ENCODE measurements at regions not wholly inside any gene's neighbourhood (a gene's known extent, or its start where the extent isn't known, plus 50 kb on each side); places are given as distances from the start of the nearest gene placed in this dataset.
"Not testable (repeated sequence)": the region's sequence is repeated elsewhere in the genome, so short reads cannot be mapped to it uniquely, and the experiment has no call there.

DNA sequence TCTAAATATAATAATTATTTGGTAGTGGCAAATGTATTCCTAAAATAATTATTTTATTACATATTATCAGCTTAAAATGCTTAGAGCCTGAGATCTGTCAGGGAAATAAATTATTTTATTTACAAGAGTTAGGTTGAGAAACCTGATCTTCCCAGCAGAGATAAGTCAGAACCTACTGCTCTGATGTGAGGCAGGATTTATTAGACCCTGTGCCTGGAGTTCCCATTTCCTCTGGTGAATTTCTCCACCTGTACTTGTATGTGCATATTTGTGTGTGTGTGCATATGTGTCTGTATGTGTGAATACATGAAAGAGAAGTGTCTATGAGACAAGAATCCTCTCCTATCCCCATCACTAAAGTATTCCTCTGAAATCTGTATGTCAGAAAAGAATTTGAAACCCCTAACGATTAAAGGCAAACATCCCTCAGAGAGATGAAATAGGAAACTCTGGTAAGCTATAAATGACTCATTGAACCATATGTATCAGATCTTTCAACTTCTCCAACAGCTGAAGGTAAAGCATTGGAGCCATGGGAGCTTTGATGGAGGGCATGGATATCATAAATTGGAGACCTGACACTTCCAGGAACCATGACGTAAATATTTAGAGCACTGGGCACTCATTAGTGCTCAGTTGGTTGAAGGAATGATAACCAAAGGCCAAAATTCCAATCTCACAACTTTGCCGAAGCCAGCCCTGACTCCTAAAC lies 190.9 kb downstream of the XPNPEP1 start:
- no peak for DNase-seq

DNA sequence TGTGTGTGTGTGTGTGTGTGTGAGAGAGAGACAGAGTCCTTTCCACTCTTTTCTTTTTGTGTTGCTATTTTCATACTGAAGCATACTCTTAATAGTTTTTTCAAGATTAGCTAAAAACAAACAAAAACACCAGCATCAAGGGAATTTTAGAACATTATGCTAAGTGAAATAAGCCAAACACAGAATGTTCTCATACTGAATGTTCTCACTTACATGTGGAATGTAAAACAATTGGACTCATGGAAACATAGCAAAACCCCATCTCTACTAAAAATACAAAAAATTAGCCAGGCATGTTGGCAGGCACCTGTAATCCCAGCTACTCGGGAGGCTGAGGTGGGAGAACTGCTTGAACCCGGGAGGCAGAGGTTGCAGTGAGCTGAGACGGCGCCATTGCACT lies 193.4 kb downstream of the XPNPEP1 start:
- not testable (repeated sequence) for DNase-seq

DNA sequence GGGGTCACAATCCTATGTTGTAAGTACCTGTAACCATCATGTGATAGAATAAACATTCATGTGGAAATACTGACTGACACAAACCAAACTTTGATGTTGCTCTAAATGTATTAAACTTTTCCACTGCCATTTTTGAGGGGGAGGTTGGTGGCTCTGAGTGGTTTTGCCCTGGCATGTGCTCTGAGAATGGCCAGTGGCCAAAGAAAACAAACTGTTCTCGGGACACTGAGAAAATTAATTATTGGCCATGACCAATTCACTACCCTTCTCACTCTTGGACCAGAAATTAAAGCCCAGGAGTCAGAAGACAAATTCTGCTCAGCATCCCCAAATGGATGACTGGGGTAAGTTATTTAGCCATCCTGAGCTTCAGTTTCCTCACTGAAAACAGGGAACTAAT lies 195.9 kb downstream of the XPNPEP1 start:
- no peak for DNase-seq

DNA sequence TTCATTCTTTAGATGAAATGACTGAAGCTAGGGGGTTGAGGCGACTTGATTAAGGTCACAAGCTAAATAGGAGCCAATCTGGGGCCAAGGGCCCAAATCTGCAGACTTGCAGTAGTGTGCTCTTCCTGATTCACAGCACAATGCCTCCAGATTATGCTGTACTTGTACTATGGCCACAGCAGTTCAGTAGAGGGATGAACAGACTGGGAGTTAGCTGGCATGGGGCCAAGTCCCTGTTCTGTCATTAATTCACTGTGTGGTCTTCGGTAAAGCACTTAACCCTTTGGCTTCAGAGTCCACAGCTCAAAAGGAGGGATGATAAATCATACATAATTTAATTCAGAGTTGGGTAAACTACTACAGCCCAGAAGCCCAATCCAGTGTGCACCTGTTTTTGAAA lies 196.8 kb downstream of the XPNPEP1 start:
- DNase-seq, result no peak

DNA sequence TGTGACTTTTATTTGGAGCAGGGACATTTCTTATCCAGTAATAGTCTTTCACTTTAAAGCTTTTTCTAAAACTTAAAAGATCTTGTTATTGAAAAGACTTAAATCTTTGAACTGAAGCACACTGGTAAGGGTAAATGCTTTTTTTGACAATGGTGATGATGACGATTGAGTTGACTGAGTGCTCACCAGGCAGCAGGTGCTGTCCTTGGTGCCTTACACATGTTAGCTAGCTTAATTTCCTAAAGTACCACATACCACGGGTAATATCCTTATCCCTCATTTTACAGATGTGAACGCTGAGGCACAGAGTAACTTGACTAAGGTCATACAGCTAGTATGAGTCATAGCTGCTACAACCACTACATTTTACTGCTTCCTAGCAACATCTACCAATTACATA lies 200.0 kb downstream of the XPNPEP1 start:
- DNase-seq, result no peak

DNA sequence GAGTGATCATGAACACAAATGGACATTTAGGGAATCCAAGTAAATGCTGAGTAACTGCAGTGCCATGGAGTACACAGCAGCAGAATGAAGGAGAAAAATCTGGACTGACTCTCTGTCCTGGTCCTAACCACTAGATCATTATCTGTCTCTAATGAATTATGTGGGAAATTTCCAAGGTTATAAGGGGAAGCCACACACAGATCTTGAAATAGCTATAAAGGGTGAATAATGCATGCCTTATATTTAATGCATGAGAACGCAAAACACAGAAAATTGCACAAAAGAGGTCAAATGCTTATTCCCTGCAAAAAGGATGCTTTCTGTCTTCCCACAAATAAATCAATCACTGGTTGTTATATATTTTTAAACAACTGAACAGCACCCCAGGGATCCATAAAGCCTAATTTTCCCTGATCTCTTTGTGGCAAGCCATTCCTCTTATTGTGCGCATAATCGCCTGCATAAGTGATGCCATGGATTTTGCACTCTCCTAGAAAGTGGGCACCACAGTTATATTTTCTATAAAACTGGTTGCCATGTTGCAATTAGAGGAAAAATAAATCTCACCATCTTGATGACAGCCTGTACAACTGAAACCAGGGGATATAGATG lies 201.8 kb downstream of the XPNPEP1 start:
- DNase-seq, result no peak

DNA sequence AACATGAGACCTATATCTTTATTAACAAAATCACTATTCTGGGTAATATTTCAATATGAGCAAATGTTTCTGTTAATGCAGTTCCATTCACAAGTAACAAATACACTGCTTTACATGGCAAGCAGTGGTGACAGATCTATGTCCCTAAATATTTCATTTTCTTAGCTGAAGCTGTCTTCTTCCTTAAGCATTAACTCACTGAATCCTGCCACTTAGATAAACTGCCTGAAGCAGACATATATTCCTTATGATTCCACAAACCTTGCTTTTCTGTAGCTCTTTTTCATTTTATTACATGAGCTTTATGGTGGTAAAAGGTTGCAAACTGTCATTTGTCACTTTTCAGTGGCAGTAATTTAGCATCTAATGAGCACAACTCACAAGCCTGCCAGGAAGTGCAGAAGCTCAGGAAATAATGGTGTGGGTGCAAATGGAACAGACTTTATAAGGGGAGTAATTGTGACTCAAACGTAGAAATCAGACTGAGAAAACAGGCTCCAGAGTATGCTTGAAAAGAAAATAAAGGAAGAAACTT lies 217.2 kb downstream of the XPNPEP1 start:
- DNase-seq, result no peak

DNA sequence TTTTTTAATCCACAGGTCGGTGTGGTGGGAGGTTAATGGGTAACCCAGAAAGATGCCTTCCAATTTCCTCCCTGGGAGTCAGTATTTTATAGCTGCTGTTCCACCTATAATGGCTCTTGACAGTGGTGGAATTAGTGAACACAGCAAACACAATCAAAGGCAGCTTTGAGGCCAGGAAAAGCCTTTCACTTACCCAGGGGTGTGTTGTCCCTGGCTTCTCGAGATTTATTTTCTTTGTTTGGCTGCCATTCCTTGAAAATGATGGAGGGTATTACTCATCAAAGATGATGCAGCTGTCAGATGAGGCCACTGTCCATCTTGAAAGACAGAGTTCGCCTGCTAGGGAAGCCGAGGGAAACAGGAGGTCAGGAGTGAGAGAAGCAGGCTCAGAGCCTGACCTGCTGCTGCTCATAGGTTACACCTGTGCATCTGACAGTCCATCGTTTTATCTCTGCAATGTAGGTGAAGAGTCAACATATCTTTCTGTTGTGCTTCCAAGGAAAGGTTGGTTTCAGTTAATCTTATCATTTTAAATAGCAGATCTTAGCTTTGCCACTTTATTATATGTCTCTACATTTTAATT lies 221.6 kb downstream of the XPNPEP1 start:
- no peak for DNase-seq

DNA sequence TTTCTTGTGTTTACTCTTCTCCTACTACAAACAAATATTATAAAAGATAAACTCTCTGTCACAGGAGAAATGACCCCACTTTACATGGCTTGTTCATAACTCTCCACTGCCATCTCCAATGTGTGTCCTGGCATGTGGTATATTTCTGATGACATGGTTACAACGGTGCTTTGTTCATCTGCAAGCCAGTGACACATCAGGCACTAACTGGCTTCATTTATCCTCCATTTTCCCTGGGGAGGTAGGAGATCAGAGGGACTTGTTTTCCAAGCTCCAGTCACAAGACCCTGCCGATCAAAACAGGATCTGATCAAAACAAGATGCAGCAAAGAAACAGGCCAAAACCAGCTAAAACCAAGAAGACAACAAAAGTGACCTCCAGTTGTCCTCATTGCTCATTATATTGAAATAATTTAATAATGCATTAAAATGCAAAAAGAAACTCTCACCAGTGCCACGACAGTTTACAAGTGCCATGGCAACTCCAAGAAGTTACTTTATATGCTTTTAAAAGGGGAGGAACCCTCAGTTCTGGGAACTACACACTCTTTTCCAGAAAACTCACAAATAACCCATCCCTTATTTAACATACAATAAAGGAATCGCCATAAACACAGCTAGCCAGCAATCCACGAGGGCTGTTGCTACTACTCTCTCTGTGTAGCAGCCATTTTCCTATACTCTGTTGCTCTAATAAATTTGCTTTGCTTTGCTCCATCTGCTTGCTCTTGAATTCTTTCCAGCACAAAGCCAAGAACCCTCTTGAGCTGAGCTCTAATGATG lies 224.2 kb downstream of the XPNPEP1 start:
- no peak for DNase-seq

DNA sequence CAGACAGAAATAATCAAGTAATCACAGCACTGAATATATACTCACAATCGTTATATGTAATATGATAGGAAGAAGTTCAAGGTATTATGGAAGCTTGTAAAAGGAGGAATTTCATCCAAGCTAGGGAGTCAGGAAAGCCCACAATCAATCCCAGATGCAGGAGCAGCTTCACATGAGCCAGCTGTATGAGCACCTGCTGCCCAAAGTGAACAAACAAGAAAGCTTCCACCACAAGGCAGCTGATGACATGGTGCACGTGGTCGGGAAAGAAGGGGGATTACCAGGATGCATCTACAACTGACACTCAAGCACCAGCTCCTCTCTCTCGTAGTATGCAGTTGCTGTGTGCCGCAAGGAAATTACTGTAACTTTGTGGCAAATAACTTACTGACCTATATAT lies 225.2 kb downstream of the XPNPEP1 start:
- DNase-seq, result no peak

DNA sequence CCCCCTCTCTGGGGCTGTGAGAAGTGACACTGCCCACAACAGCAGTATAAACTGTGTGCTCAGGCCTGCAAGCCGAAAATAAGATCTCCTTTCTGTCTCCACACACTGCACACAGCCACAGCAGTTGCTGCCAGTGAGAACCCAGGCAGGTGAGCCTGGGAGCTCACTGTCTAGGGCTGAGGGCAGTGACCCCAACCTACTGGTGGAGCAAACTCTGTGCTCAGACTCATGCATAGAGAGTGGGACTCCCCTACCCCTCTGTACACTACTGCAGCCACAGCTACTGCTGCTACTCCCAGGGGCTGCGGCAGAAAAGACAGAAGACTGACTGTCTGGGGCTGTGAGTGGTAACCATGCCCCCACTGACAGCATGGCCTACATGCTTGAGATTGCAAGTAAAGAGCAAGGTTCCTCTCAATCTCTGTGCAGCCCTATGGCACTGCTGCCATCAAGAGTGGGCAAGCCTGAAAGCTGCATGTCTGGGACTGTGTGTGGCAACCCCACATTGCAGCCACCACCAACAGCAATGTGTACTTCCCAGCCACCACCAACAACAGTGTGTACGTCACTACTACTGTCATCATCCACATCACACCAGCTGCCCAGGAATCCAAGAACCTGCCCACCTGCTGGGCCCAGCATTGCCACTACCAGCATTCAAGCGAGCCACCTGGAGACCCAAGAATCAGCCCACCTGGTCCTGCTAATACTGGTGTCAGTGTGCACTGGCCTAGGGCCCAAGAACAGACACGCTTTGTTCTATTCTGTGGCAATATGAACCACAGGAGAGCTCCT lies 226.1 kb downstream of the XPNPEP1 start:
- DNase-seq, result no peak

DNA sequence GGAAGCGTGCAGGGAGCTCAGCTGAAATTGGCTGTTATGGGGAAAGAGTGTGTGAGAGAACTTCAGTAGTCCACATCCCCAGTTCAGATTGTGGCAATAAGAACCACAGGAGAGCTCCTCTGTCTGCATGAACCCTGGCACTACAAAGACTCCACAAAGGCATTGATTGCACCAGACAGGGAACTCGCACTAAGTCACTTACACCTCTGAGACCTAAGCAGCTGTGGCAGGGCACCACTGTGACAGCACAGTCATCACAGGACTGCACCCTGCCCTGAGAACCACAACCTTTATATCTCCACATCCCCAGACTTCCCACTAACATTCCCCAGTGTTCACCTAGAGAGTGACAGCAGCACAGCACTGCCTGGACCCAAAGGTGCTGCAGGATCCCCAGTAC lies 226.8 kb downstream of the XPNPEP1 start:
- DNase-seq, result no peak

DNA sequence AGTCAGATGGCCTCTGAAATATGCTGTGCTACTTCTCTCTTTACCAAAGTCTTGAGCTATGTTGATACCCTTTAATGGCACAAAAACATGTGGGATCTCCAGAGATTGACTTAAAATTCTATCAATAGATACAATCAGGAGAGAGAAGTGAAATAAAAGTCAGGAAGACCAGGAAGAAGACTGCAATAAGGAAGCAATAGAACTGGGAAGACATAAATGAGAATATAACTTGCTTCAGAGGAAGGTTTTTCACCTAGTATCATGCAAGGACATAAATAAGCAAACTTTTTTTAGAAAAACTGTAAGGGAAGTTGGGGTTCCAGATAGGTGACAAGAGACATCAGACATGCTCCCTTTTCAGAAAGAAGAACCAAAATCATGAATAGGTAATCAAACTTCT lies 227.3 kb downstream of the XPNPEP1 start:
- DNase-seq, result no peak

DNA sequence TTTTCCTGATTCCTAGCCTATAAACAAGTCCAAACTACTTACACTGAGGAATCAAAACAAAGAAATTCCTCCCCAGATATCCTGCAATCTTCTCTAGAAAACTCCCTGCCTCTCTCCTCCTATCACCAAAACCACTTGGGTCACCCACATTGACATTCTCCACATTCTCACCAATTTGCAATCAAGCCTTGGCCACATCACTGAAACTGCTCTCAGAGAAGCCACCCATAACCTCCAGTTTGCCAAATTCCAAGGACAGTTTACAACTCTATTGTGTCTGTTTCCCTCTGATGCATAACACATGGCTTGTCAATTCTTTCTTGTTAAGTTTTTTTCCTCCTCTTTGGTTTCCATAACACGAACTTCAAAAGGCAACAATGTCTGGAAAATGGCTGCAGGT lies 233.5 kb downstream of the XPNPEP1 start:
- no peak for DNase-seq

DNA sequence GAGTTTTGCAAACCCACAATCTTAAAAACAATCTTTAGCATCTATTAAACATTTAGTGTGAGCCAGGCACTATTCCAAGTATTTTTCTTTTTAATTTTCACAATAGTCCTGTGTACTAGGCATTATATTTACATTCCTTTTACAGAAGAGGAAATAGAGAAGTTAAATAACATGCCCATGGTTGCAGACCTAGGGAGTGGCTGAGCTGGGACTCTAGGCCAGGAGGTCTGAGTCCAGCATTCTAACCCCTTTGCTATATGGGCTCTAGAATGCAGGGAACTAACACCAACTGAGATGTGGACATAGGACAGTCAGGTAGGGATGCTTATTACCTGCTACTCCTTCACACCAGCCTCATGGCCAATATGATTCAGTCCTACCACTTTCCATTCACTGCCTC lies 243.8 kb downstream of the XPNPEP1 start:
- DNase-seq, result no peak

DNA sequence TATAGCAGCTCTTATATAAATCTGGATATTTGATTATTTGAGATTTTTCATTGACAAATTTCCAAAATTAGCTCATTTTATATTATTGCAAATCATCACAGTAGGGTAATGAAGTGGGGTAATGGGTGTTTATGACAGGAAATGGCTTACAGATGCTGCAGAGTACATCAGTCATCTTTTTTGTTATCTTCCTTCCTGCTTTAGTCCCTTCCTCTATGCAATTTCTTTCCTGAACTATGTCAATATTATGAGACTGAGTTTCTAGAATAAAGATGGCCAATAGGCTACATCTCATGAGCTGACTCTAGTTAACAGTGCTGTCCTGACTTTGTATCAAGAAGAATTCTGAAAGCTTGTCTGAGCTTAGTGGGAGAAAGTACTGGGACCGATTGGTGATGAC lies 244.5 kb downstream of the XPNPEP1 start:
- DNase-seq, result no peak

DNA sequence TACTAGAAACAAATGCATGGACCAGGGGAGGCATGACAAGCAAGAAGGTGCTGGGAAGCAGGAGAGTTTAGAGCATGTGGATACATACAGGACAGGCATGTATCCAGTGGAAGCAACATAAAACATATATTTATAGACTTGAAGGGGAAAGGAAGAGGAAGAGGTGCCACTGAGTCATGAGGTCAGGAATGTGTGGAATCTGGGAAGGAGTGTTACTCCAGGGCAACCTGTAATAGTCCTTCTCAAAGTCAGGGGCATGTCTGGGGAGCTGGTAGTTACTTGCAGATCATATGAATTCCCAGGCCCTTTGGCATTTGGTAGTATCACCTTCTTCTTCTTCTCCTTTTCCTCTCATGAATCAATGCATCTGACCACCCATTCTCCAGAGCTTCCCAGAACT lies 246.6 kb downstream of the XPNPEP1 start:
- DNase-seq, result no peak

DNA sequence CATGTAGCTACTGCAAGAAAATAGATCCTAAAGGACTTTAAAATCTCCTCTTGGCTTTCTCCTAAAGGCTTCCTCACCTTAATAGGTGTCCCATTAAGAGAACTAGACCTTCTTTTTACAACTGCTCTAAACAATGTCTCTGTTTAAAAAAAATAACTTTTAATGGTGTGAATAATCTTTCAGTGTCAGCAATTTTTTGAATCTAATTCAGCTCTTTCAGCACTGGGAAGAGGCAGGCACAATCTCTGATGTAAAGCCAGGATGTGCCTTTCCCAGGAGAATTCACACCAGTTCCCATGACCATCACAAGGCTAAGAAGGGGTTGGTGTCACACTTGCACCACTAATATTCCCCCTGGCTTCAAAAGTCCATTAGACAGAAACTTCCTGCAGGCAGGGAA lies 254.6 kb downstream of the XPNPEP1 start:
- no peak for DNase-seq

DNA sequence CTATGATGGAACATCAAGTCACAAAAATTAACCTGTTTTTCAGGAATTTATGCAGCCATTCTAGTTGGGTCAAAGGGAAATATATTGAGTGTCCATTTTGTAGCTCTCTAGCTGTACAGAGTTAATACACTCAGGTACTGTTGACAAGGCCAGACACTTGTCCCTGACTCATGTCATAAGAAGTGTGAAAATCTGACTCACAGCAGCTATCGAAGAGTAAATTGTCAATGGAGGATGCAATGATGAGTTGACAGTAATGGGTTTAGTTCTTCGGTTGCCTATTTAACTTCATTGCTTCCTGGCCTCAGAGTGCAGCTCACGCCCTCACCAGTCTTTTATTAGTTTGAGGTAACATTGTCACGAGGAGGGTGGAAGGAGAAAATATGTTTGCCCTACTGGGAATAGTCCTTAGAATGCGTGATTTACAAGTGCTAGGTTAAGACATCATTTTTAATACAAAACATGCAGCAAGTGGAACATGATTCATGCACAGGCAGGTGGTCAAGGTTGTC lies 255.1 kb downstream of the XPNPEP1 start:
- DNase-seq, result no peak

DNA sequence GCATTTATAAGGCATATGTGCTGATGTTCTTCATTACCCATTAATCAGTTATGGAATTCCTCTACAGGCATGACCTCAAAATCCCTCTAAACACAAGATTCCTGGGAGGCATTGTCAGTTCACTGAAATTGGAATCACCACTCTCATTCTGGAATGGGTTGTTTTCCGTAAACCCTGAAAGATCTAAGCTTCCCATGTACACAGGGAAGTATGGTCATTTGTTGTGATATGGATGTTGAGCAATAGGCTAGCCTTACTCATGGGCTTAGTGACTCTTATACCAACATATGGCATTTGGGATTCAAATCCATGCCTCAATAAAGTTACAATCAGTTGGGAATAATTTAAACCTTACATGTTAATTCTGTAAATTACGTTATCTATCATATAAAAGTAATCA lies 258.0 kb downstream of the XPNPEP1 start:
- DNase-seq, result no peak

DNA sequence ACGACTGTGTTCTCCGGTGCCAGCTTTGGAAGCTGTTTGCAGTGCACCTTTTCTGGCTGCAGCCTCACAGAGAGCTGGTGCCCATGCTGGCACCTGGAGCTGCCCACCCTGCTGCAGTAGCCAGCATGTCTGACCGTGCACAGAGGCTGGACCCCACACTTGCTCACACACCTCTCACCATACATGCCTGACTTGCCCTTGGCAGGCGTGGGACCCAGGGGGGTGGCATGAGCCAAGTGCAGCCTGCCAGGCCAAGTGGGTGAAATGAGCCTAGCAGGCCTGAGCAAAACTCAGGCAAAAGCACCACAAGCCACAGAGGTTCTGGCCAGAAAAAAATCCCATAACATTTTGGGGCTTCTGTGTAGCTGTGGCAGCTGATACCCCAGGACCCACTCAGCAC lies 258.8 kb downstream of the XPNPEP1 start:
- DNase-seq, result no peak

Data from hypothalamus (tissue), 51 donors.